GM18951 (cell line): ENCODE measurements at regions not wholly inside any gene's neighbourhood (a gene's known extent, or its start where the extent isn't known, plus 50 kb on each side); places are given as distances from the start of the nearest gene placed in this dataset.
"Not testable (repeated sequence)": the region's sequence is repeated elsewhere in the genome, so short reads cannot be mapped to it uniquely, and the experiment has no call there.

Experiments
- POLR2A ChIP-seq: IDR thresholded peaks from 4 replicates; pipeline ENCODE4 v1.6.1; 2011; ENCODE audit warnings: mild to moderate bottlenecking; ENCODE audit not compliant: insufficient read length, insufficient read depth; ENCODE audit errors: extremely low read depth
- in situ Hi-C: fragments of 300-500 bp; cut with MboI; formaldehyde crosslinking; loops from one replicate; pipeline ENCODE4 v1.12.0; 2022; ENCODE audit warnings: low sequenced_read_pairs, mixed read lengths, inconsistent platforms; ENCODE audit not compliant: unreplicated experiment

- in situ Hi-C loops, result no loop called here
- TF ChIP-seq POLR2A, result no peak
Measured at GRCh38 chr15:69663441-69663840, 210.8 kb downstream of the RPLP1 start.

DNA sequence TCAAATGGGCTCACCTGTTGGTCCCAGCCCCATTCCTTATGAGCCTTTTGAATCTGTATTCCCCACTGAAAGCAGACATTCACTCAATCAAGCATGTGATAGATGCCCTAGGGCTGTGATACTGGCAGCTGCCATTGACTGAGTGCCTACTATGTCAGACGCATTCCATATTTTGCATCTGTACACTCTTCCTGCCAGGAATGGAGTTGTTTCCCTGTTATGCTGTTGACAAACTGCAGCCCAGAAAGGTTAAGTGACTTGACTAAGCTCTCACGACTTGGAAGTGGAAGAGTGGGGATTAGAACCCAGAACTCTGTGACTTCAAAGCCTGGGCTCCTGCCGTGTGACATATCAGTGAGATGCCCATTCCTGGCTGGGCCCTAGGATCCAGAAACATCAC is 211.4 kb downstream of the RPLP1 start:
- TF ChIP-seq POLR2A, result no peak
- in situ Hi-C loops, result no loop called here

GRCh38 chr15:69664572-69665571 is 212.3 kb downstream of the RPLP1 start:
- in situ Hi-C loops, result loop anchor here (5.0 kb wide), 1 partner anchor 42 kb away; no protein-coding TSS in a partner anchor
- TF ChIP-seq POLR2A, result no peak

- no peak for TF ChIP-seq POLR2A
- in situ Hi-C loops, result loop anchor here (5.0 kb wide), 1 partner anchor 42 kb away; no protein-coding TSS in a partner anchor
Measured at GRCh38 chr15:69665641-69666111, 213.1 kb downstream of the RPLP1 start.

- in situ Hi-C loops, result loop anchor here (5.0 kb wide), 1 partner anchor 41 kb away; no protein-coding TSS in a partner anchor
- TF ChIP-seq POLR2A, result no peak
Measured at GRCh38 chr15:69666441-69666882, 213.8 kb downstream of the RPLP1 start.

- in situ Hi-C loops, result loop anchor here (5.0 kb wide), 1 partner anchor 40 kb away; no protein-coding TSS in a partner anchor
- TF ChIP-seq POLR2A, result no peak
Measured at GRCh38 chr15:69666921-69667811, 214.5 kb downstream of the RPLP1 start.

- TF ChIP-seq POLR2A, result no peak
- in situ Hi-C loops, result loop anchor here (5.0 kb wide), 1 partner anchor 39 kb away; no protein-coding TSS in a partner anchor
Measured at GRCh38 chr15:69668039-69668705, 215.6 kb downstream of the RPLP1 start.

DNA sequence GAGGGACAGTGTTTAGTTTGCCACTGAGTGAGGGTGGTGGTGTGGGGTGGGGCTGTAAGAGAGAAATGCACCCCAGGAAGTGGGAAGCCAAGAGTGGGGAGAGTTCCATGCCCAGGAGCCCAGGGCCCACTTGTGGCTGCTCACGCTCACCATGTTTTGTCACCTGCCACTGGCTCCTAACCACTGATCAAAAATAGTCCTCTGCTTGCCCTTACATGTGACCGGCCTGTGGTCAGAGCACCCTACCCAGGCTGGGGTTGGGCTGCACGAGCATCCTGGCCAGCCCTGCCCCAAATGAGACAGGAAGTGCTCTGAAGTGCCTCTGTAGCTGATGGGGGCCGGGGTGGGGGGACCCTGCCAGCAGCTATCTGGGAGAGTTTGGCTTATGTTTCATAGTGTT is 216.3 kb downstream of the RPLP1 start:
- TF ChIP-seq POLR2A, result no peak
- in situ Hi-C loops, result loop anchor here (5.0 kb wide), 1 partner anchor 38 kb away; no protein-coding TSS in a partner anchor

GRCh38 chr15:69669446-69669845 is 216.8 kb downstream of the RPLP1 start:
- in situ Hi-C loops, result loop anchor here (5.0 kb wide), 1 partner anchor 38 kb away; no protein-coding TSS in a partner anchor
- TF ChIP-seq POLR2A, result no peak

DNA sequence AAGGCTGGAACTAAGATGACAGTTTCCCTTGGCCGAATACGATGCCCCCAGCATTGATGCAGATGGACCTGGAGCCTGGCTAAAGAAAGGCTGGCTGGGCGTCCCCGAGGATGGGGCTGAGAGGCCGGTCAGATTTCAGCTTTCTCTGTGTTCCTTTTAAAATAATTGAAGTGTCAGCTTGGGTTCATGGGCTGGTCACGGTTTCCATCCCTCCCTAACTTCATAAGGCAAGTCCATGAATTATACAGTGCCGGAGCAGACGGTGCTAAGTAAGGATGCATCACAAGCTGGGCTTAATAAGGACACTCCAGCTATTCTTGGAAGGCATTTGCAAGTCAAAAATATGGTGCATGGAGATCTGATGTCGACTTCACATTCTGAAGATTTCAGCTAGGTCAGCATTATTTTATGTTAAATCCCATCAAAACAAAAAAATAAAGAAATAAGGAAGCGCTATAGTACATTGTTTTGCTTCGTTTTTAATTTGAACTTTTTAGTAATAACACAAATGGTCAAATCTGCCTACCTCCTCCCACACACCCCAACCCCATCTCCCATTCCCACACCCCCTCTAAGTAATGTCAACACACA is 220.8 kb downstream of the RPLP1 start:
- in situ Hi-C loops, result no loop called here

DNA sequence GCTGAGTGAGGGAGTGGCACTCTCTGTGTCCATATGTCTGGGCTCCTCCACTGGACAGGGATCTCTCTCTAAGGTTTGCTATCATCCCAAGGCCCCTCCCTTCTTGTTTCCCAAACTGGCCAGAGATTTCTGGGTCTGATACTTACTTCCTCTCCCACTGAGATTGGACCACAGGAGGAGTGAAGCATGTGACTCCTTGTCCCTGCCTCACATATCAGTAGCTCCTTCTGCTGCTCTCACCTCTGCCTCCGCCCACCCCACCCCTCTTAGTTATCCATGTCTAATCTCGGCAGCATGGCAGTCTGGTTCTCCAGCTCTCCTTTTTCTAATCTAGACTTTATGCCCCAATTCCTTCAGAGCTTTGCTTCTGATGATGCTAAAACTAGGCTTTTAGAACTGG is 223.1 kb downstream of the RPLP1 start:
- in situ Hi-C loops, result no loop called here

More for the DNA sequence above, 220.8 kb downstream of the RPLP1 start:
- no peak for TF ChIP-seq POLR2A

GRCh38 chr15:69677403-69677802 is 224.8 kb downstream of the RPLP1 start:
- TF ChIP-seq POLR2A, result no peak

More for the DNA sequence above, 223.1 kb downstream of the RPLP1 start:
- TF ChIP-seq POLR2A, result no peak

DNA sequence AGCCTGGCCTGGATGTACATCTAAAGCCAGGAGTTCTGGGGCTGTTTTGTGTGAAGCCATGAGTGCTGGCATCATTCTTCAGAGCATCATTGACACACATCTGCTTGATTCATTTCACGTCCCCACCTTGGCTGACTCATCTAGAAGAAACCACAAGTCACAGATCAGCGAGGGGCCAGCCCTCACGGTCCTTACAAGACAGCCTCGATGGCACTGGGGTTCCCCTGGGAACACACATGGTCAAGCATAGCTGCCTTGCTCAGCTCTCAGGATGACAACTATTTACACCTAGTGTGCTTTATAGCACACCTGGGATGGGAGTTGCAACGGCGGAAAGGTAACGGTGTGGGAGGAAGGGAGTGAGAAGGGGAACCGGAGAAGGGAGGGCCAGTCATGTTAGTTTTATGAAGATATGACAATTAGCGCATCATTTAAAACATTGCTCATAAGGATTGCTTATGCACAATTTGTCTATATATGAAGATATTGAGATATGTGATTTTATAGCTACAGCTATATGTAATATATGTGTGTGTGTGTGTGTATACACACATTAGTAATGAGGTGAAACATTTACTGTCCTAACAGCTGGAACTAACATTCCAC is 227.1 kb downstream of the RPLP1 start:
- in situ Hi-C loops, result no loop called here
- no peak for TF ChIP-seq POLR2A

More at GRCh38 chr15:69677403-69677802, 224.8 kb downstream of the RPLP1 start:
- in situ Hi-C loops, result no loop called here

GRCh38 chr15:69684823-69685222 is 232.2 kb downstream of the RPLP1 start:
- in situ Hi-C loops, result not testable (repeated sequence)
